ENCODE measurements at regions not wholly inside any gene's neighbourhood (a gene's known extent, or its start where the extent isn't known, plus 50 kb on each side); places are given as distances from the start of the nearest gene placed in this dataset.

- TF ChIP-seq POLR2AphosphoS5 (IDR thresholded peaks at IDR 0.05) (no peak), POLR2A (IDR thresholded peaks at IDR 0.05) (no peak)
- TF ChIP-seq, protein P1, sequence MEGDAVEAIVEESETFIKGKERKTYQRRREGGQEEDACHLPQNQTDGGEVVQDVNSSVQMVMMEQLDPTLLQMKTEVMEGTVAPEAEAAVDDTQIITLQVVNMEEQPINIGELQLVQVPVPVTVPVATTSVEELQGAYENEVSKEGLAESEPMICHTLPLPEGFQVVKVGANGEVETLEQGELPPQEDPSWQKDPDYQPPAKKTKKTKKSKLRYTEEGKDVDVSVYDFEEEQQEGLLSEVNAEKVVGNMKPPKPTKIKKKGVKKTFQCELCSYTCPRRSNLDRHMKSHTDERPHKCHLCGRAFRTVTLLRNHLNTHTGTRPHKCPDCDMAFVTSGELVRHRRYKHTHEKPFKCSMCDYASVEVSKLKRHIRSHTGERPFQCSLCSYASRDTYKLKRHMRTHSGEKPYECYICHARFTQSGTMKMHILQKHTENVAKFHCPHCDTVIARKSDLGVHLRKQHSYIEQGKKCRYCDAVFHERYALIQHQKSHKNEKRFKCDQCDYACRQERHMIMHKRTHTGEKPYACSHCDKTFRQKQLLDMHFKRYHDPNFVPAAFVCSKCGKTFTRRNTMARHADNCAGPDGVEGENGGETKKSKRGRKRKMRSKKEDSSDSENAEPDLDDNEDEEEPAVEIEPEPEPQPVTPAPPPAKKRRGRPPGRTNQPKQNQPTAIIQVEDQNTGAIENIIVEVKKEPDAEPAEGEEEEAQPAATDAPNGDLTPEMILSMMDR (IDR thresholded peaks at IDR 0.05): no peak
Observed at GRCh38 chr3:40873934-40874699, 325.2 kb upstream of the CTNNB1 start.

All from breast epithelium (tissue), 3 donors.